ENCODE measurements at regions not wholly inside any gene's neighbourhood (a gene's known extent, or its start where the extent isn't known, plus 50 kb on each side); places are given as distances from the start of the nearest gene placed in this dataset.
"Not testable (repeated sequence)": the region's sequence is repeated elsewhere in the genome, so short reads cannot be mapped to it uniquely, and the experiment has no call there.

- no peak for DNase-seq (ENCODE audit: extremely low spot score in 2 of 2)
- Histone ChIP-seq H3K27ac (no peak overlapping the region), H3K4me1 (peaks cover 6% of the 10 kb centered on the region), H3K36me3 (no peaks in the 10 kb centered on the region), H3K9me3 (no peaks in the 10 kb centered on the region), H3K27me3 (no peaks in the 10 kb centered on the region), H3K4me3 (no peak overlapping the region)
- TF ChIP-seq POLR2A (IDR thresholded peaks at IDR 0.05): no peak
- TF ChIP-seq CTCF (IDR thresholded peaks at IDR 0.05): no peak
- no peak for TF ChIP-seq POLR2AphosphoS5 (IDR thresholded peaks at IDR 0.05; ENCODE audit: insufficient read depth in 1 of 2, low read depth in 1 of 2)
- intact Hi-C loops (cut with DNase I): no loop called here
Measured at GRCh38 chr11:13149991-13150390, 127.6 kb upstream of the BMAL1 start.

GRCh38 chr11:13150487-13150886, 127.1 kb upstream of the BMAL1 start:
- peaks cover 6% of the 10 kb centered on the region for H3K4me1 ChIP-seq
- no peak for DNase-seq (ENCODE audit: extremely low spot score in 2 of 2)
- no peak overlapping the region for H3K4me3 ChIP-seq
- no peaks in the 10 kb centered on the region for H3K9me3 ChIP-seq
- intact Hi-C loops (cut with DNase I): no loop called here
- TF ChIP-seq POLR2AphosphoS5 (IDR thresholded peaks at IDR 0.05; ENCODE audit: insufficient read depth in 1 of 2, low read depth in 1 of 2) (no peak), CTCF (IDR thresholded peaks at IDR 0.05) (no peak)
- H3K27me3 ChIP-seq: no peaks in the 10 kb centered on the region
- H3K27ac ChIP-seq: no peak overlapping the region
- H3K36me3 ChIP-seq: no peaks in the 10 kb centered on the region

- intact Hi-C loops (cut with DNase I): no loop called here
- H3K36me3 ChIP-seq: no peaks in the 10 kb centered on the region
- no peaks in the 10 kb centered on the region for H3K9me3 ChIP-seq
- DNase-seq (ENCODE audit: extremely low spot score in 2 of 2): no peak
- no peak for TF ChIP-seq POLR2AphosphoS5 (IDR thresholded peaks at IDR 0.05; ENCODE audit: insufficient read depth in 1 of 2, low read depth in 1 of 2)
- TF ChIP-seq POLR2A (IDR thresholded peaks at IDR 0.05): no peak
- no peak for TF ChIP-seq CTCF (IDR thresholded peaks at IDR 0.05)
- H3K4me1 ChIP-seq: peaks cover 6% of the 10 kb centered on the region
- H3K27me3 ChIP-seq: no peaks in the 10 kb centered on the region
- no peak overlapping the region for H3K27ac ChIP-seq
- H3K4me3 ChIP-seq: no peak overlapping the region
Measured at GRCh38 chr11:13152264-13152663, 125.3 kb upstream of the BMAL1 start.

- TF ChIP-seq CTCF (IDR thresholded peaks at IDR 0.05) (no peak), POLR2AphosphoS5 (IDR thresholded peaks at IDR 0.05; ENCODE audit: insufficient read depth in 1 of 2, low read depth in 1 of 2) (no peak)
- Histone ChIP-seq H3K27ac (no peak overlapping the region), H3K9me3 (no peaks in the 10 kb centered on the region), H3K4me3 (no peak overlapping the region), H3K36me3 (no peaks in the 10 kb centered on the region), H3K27me3 (no peaks in the 10 kb centered on the region), H3K4me1 (peaks cover 6% of the 10 kb centered on the region)
- no peak for DNase-seq (ENCODE audit: extremely low spot score in 2 of 2)
- intact Hi-C loops (cut with DNase I): no loop called here
Measured at GRCh38 chr11:13152736-13153541, 124.7 kb upstream of the BMAL1 start.

GRCh38 chr11:13154374-13154773, 123.2 kb upstream of the BMAL1 start:
- H3K27ac ChIP-seq; DNase-seq (ENCODE audit: extremely low spot score in 2 of 2); H3K27me3 ChIP-seq; H3K36me3 ChIP-seq; H3K4me1 ChIP-seq; intact Hi-C loops (cut with DNase I); H3K9me3 ChIP-seq; H3K4me3 ChIP-seq: not testable (repeated sequence)

All from vagina (tissue), 2 donors.